AG09309 (cell line): ENCODE measurements at regions not wholly inside any gene's neighbourhood (a gene's known extent, or its start where the extent isn't known, plus 50 kb on each side); places are given as distances from the start of the nearest gene placed in this dataset.

Source experiments
- DNase-seq: peaks from one replicate; pipeline ENCODE4 v3.0.0-alpha.2; 2010; ENCODE audit warnings: low read depth
- H3K4me3 ChIP-seq: 2 replicates; pipeline ENCODE4 v1.5.1; 2011; ENCODE audit warnings: mild to moderate bottlenecking, low read depth, low read length, moderate library complexity; ENCODE audit not compliant: control insufficient read depth
- TF ChIP-seq, protein P1 (sequence below): IDR thresholded peaks from 2 replicates; pipeline ENCODE4 v1.5.1; 2011; ENCODE audit warnings: mild to moderate bottlenecking, low read depth, low read length, inconsistent platforms; ENCODE audit not compliant: insufficient read depth, control insufficient read depth; ENCODE audit errors: missing control alignments

DNA sequence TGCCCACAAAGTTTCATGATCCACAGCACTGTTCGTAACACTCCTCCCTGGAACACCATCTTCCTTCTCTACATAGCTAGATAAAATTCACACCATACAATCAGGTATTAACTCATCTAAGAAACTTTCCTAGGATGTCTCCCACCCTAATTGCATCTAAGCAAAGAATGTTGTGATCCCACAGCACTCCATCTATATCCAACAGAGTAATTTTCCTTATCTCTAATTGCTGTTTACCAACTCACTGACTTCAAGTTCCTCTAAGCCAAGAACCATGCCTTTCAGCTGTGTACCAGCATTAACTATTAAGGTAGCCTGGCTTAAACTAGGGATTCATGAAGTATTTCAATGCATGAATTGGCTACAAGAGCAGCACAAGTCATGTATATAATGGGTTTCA is 114.2 kb downstream of the SIPA1L2 start:
- no peak overlapping the region for H3K4me3 ChIP-seq
- DNase-seq: no peak
- TF ChIP-seq, protein P1, sequence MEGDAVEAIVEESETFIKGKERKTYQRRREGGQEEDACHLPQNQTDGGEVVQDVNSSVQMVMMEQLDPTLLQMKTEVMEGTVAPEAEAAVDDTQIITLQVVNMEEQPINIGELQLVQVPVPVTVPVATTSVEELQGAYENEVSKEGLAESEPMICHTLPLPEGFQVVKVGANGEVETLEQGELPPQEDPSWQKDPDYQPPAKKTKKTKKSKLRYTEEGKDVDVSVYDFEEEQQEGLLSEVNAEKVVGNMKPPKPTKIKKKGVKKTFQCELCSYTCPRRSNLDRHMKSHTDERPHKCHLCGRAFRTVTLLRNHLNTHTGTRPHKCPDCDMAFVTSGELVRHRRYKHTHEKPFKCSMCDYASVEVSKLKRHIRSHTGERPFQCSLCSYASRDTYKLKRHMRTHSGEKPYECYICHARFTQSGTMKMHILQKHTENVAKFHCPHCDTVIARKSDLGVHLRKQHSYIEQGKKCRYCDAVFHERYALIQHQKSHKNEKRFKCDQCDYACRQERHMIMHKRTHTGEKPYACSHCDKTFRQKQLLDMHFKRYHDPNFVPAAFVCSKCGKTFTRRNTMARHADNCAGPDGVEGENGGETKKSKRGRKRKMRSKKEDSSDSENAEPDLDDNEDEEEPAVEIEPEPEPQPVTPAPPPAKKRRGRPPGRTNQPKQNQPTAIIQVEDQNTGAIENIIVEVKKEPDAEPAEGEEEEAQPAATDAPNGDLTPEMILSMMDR: no peak

DNA sequence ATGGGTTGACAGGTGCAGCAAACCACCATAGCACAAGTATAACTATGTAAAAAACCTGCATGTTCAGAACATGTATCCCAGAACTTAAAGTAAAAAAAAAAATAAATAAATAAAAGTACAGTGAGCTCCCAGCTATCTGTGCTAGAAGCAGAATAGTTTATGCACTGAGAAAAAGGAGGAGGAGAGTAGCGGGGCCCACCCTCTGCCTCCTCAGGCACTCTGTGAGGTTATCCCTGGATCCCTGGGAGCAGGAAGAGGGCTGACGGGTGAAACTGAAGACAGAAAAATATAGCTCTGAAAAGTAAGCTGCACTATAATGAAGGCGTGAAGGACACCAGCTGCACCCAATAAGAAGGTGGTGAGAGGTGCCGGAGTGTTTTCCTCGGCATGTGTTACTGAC is 117.2 kb downstream of the SIPA1L2 start:
- no peak for DNase-seq
- TF ChIP-seq, protein P1: no peak
- H3K4me3 ChIP-seq: no peak overlapping the region

DNA sequence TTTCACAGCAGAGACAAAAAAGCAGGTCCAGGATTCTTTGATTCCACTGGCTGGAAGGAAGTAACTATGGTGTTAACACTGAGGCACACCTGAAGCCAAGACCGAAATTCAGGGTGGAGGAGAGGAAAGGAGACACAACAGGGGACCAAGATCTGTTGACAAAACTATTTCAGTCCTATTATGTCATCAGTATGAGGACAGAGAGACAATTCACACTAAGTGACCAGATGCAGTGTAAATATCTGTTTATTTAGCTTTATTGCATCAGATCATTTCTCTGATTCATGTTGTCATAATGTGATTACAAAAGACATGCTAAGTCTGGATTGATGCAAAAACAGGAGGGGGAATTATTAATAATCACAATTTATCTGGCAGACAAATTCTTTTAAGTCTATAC is 118.8 kb downstream of the SIPA1L2 start:
- no peak overlapping the region for H3K4me3 ChIP-seq
- no peak for DNase-seq
- TF ChIP-seq, protein P1: no peak

DNA sequence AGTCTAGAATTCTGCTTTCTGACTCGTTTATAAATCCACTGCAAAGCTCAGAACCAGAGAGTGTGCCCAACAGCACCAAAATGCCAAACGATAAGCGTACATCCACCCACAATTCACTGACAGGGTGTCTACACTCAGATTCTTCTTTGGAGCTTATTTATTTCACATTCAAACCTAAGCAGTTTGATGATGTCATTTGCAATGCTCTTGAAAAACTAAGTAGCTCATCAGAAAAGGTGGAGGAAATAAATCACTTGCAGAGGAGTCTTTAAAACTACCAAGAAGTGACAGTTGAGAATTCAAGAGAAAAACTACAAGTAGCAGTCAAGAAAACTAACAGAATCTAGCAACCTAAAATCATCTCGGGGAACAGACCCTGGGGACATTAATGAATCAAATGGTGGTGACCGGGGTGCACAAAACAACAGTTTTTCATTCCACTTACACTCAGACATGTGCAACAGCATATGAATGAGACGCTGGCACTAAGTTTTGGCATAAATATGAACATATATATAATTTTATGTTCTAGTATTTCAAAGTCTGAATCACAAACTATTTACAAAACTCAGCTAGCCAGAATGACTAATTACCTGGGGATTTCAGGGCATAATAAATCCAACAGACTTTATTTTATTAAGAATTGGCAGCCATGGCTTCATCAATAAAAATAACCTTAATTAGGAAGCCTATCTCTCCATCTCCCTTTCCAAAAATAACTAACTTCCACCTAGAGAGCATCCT is 119.4 kb downstream of the SIPA1L2 start:
- DNase-seq: no peak
- H3K4me3 ChIP-seq: no peak overlapping the region
- TF ChIP-seq, protein P1: no peak

DNA sequence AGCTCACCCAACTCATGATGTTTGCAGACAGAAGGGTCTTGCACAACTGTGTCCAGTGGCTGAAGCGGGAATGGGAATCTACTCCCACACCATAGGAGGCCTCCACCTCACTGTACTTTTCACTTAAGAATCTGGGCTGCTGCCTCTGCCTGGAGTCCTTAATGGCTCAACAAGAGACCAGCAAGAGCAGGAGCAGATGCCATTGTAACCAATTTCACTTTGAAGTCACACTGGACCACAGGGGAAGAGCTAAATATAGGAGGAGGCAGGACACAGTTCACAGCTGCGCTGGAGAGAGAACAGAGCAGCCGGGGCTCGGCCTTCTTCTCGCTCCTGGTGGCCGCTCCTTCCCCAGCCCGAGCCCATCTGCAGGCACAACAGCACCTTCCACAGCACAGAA is 120.4 kb downstream of the SIPA1L2 start:
- DNase-seq: no peak
- H3K4me3 ChIP-seq: no peak overlapping the region
- TF ChIP-seq, protein P1: no peak

DNA sequence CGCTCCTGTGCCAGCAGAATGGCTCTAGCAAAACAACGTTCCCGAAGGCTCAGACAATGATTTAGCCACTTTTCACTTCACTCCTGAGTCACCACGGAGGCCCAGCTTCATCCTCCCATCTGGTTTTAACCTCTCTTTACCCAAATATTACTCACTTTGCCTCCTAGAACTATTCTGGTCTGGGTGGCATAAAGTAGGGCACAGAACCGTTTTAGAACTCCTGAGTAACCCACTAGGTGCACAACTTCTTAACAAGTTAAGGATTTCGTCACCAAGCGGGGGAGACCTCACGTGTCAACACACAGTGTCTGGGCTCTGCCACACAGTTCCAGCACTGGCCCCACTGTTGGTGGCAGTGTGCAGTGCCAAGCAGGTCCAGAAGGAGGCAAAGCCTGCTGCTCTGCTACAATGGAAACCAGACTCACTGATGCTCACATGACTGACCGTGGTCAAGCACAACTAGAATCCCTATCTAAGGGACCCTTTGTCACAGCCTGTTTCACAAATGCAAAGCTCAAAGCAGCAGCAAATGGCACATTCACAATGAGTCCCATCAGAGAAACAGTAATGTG is 121.7 kb downstream of the SIPA1L2 start:
- TF ChIP-seq, protein P1: peak; percentile 20
- DNase-seq: no peak
- H3K4me3 ChIP-seq: no peak overlapping the region

DNA sequence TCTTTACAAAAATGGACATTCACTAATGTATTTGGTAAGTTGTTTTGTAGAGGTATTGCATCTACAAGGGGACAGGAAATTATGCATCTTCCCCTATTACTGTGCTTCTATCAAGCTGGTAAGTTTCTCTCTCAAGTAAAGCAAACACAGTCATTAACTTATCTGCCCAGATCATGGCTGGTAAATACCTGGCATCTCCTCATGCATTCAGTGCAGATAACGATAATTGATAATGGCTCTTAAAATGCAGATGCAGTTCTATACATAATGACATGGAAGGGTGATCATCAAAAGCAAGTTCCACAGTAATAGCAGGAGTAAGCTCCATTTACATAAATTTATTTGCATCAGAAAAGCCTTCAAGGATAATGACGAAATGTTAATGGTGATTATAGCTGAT is 122.4 kb downstream of the SIPA1L2 start:
- H3K4me3 ChIP-seq: no peak overlapping the region
- DNase-seq: no peak
- TF ChIP-seq, protein P1: no peak
